WI38 (cell line): ENCODE measurements at regions not wholly inside any gene's neighbourhood (a gene's known extent, or its start where the extent isn't known, plus 50 kb on each side); places are given as distances from the start of the nearest gene placed in this dataset.
A peak's percentile ranks its signal among the peaks of the same experiment; 100 is the strongest.

ENCODE experiments used
- H3K4me3 ChIP-seq: 2 replicates; pipeline ENCODE4 v1.5.1; 2011; ENCODE audit warnings: low read depth, mild to moderate bottlenecking, control low read depth, low read length
- TF ChIP-seq, protein P1 (sequence below): IDR thresholded peaks from 2 replicates; pipeline ENCODE4 v1.5.1; 2012; ENCODE audit warnings: low read depth, mild to moderate bottlenecking, control low read depth, low read length

DNA sequence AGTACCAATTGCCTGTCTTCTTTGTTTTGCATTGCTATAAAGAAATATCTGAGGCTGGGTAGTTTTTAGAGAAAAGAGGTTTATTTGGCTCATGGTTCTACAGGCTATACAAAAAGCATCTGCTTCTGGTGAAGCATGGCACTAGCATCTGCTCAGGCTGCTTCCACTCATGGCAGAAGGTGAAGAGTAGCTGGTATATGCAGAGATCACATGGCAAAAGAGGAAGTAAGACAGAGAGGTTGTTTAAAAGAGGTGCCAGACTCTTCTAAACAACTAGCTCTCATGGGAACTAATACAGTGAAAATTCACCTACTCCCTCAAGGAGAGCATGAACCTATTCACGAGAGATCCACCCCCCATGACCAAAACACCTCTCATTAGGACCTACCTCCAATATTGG lies 56.7 kb upstream of the GUCA2B start:
- TF ChIP-seq, protein P1, sequence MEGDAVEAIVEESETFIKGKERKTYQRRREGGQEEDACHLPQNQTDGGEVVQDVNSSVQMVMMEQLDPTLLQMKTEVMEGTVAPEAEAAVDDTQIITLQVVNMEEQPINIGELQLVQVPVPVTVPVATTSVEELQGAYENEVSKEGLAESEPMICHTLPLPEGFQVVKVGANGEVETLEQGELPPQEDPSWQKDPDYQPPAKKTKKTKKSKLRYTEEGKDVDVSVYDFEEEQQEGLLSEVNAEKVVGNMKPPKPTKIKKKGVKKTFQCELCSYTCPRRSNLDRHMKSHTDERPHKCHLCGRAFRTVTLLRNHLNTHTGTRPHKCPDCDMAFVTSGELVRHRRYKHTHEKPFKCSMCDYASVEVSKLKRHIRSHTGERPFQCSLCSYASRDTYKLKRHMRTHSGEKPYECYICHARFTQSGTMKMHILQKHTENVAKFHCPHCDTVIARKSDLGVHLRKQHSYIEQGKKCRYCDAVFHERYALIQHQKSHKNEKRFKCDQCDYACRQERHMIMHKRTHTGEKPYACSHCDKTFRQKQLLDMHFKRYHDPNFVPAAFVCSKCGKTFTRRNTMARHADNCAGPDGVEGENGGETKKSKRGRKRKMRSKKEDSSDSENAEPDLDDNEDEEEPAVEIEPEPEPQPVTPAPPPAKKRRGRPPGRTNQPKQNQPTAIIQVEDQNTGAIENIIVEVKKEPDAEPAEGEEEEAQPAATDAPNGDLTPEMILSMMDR, result no peak
- no peak overlapping the region for H3K4me3 ChIP-seq

DNA sequence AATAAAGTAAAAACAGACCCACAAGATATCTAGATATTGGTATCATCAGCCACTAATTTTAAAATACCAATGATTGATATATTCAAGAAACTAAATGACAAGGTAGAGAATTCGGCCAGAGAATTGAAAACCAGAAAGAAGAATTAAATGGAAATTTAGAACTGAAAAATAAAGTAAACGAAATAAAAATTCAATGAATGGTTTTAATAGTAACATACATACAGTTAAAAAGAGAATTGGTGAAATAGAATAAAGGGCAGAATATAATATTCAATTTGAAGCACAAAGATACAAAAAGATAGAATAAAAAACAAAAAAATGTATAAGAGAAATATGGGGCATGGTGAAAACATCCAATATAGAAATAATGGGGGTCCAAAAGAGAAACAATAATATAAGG lies 64.0 kb upstream of the GUCA2B start:
- TF ChIP-seq, protein P1, result no peak
- no peak overlapping the region for H3K4me3 ChIP-seq

DNA sequence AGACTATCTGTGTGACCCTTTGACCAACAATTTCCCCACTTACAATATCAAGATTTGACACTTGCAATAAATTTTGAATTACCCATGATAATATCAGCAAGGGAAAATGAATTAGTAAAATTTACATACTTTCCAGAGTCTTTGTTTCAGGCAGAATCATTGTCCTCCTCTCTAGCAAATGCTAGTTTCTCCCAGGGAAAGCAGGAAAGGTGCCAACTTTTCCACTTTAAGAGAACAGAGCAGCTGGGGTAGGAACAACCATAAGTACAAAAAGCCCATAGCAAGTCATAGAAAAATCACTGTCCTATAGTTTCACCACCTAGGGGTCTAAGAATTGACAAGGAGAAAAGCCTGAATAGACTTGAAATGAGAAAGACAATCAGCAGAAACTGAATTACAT lies 67.1 kb upstream of the GUCA2B start:
- TF ChIP-seq, protein P1, result no peak
- H3K4me3 ChIP-seq, result no peak overlapping the region

DNA sequence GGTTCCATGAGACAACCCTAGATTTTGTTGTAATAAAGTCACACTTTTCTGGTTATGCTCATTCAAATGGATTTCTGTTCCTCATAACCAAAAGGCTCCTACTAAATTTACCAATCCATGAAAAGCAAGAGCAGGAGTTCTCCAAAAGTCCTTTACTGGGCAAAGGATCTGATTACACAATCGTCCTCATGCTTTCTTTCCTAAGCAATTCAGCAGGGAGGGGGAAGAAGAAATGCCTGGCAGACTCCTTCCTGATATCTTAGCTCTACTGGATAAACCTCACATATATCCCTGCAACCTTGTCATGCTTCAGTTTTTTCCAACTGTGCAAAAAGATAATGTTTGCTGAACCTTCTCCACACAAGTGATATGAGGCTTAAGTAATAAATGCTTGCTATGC lies 67.6 kb upstream of the GUCA2B start:
- TF ChIP-seq, protein P1, result no peak
- H3K4me3 ChIP-seq, result peak overlapping the region; percentile 10; the same call in 1 of the 2 replicates

DNA sequence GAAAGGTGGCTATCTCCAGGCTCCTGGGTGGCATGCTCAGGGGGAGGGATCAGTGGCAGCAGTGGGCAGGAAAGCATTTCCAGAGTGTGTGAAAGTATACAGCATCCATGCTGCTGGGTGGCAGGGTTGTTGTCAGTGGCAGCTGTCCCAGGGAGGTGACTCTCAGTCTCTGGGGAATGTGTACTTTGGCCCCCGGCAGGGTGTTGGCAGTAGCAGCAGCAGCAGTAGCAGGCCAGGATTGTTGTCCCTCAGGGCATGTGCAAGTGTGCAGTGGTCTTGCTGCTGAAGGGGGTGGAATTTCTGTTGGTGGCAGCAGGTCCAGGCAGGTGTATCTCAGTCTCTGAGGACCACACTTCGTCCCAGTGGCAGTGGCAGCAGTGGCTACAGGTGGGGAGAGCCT lies 71.7 kb upstream of the GUCA2B start:
- no peak overlapping the region for H3K4me3 ChIP-seq
- TF ChIP-seq, protein P1, result no peak

DNA sequence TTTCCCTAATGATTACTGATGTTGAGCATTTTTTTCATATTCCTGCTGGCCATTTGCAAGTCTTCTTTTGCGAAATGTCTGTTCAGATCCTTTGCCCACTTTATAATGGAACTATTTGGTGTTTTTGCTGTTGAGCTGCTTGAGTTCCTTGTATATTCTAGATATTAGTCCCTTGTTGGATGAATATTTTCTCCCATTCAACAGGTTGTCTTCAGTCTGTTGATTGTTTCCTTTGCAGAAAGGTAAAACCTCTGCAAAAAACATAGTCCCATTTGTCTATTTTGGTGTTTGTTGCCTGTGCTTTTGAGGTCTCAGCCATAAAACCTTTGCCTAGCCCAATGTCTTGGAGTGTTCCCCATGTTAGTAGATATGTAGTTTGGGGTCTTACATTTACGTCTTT lies 78.0 kb upstream of the GUCA2B start:
- TF ChIP-seq, protein P1, result no peak

DNA sequence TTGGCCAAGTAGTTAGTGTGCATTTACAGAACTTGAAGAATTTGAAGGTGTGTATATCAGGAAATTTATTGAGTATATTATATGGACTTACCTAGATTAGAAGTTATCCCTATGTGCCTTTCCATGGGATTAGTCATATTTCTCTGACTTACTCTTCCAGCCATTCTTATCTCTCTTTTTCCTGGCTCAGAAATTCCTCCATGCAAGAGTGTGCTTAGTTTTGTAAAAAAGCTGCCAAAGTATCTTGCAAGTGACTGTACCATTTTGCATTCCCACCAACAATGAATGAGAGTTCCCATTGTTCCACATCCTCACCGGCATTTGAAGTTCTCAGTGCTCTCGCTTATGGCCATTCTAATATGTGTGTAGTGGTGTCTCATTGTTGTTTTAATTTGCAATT lies 82.2 kb upstream of the GUCA2B start:
- no peak overlapping the region for H3K4me3 ChIP-seq

More for the DNA sequence above, 78.0 kb upstream of the GUCA2B start:
- no peak overlapping the region for H3K4me3 ChIP-seq

More for the DNA sequence above, 82.2 kb upstream of the GUCA2B start:
- TF ChIP-seq, protein P1, result no peak
